HG02623 (cell line): ENCODE measurements at regions not wholly inside any gene's neighbourhood (a gene's known extent, or its start where the extent isn't known, plus 50 kb on each side); places are given as distances from the start of the nearest gene placed in this dataset.
"Not testable (repeated sequence)": the region's sequence is repeated elsewhere in the genome, so short reads cannot be mapped to it uniquely, and the experiment has no call there.

Experiments used
- ATAC-seq: cut with Tn5 transposase; IDR thresholded peaks from one replicate; pipeline ENCODE4 v1.9.1; 2021; ENCODE audit warnings: moderate library complexity; ENCODE audit not compliant: unreplicated experiment

GRCh38 chr10:64103750-64104470 lies 582.7 kb downstream of the REEP3 start:
- ATAC-seq: no peak

- ATAC-seq: no peak
Observed at GRCh38 chr10:64109926-64110495, 588.8 kb downstream of the REEP3 start.

GRCh38 chr10:64112701-64113355 lies 591.6 kb downstream of the REEP3 start:
- ATAC-seq: no peak

GRCh38 chr10:64113375-64113774 lies 592.2 kb downstream of the REEP3 start:
- no peak for ATAC-seq

GRCh38 chr10:64113792-64114191 lies 592.6 kb downstream of the REEP3 start:
- ATAC-seq: no peak

- no peak for ATAC-seq
Observed at GRCh38 chr10:64115471-64115870, 594.3 kb downstream of the REEP3 start.

GRCh38 chr10:64115908-64116643 lies 594.9 kb downstream of the REEP3 start:
- no peak for ATAC-seq

- no peak for ATAC-seq
Observed at GRCh38 chr10:64116707-64117106, 595.5 kb downstream of the REEP3 start.

- ATAC-seq: no peak
Observed at GRCh38 chr10:64118736-64119135, 597.5 kb downstream of the REEP3 start.

- not testable (repeated sequence) for ATAC-seq
Observed at GRCh38 chr10:64120301-64120980, 599.2 kb downstream of the REEP3 start.

GRCh38 chr10:64130152-64130551 lies 609.0 kb downstream of the REEP3 start:
- no peak for ATAC-seq

GRCh38 chr10:64134676-64135075 lies 613.5 kb downstream of the REEP3 start:
- no peak for ATAC-seq

GRCh38 chr10:64142395-64142794 lies 621.2 kb downstream of the REEP3 start:
- ATAC-seq: no peak

GRCh38 chr10:64148607-64149006 lies 627.4 kb downstream of the REEP3 start:
- no peak for ATAC-seq

GRCh38 chr10:64156166-64156565 lies 635.0 kb downstream of the REEP3 start:
- no peak for ATAC-seq

- no peak for ATAC-seq
Observed at GRCh38 chr10:64158551-64158950, 637.4 kb downstream of the REEP3 start.

GRCh38 chr10:64159910-64160872 lies 639.0 kb downstream of the REEP3 start:
- ATAC-seq: no peak

- ATAC-seq: no peak
Observed at GRCh38 chr10:64170791-64171190, 649.6 kb downstream of the REEP3 start.

GRCh38 chr10:64173826-64174225 lies 652.6 kb downstream of the REEP3 start:
- ATAC-seq: no peak
